AG09319 (cell line): ENCODE measurements at regions not wholly inside any gene's neighbourhood (a gene's known extent, or its start where the extent isn't known, plus 50 kb on each side); places are given as distances from the start of the nearest gene placed in this dataset.

Experiments used
- DNase-seq: peaks from one replicate; pipeline ENCODE4 v3.0.0-alpha.2; 2010; ENCODE audit warnings: low read depth; ENCODE audit errors: extremely low read depth
- TF ChIP-seq, protein P1 (sequence below): IDR thresholded peaks from 2 replicates; pipeline ENCODE4 v1.5.1; 2011; ENCODE audit warnings: low read depth, mild to moderate bottlenecking, inconsistent platforms, low read length, moderate library complexity

DNA sequence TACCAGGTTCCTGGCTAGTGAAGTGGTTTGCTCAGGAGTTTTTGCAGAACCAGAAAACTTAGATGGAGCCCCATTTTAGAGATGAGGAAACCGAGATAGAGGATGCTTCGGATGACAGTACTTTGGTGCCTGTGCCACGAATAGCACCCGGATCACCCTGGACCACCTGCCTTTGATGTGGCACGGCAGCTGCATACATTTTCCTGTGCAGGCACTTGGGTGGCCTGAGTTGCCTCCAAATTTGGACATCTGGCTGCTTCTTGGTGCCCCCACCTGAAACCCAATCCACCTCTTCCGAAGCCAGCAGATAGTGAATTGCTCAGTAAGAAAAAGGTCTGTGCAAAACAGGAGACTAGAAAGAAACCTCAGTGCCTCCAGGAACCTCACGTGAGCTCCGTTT lies 140.6 kb upstream of the ID2 start:
- DNase-seq: no peak
- TF ChIP-seq, protein P1, sequence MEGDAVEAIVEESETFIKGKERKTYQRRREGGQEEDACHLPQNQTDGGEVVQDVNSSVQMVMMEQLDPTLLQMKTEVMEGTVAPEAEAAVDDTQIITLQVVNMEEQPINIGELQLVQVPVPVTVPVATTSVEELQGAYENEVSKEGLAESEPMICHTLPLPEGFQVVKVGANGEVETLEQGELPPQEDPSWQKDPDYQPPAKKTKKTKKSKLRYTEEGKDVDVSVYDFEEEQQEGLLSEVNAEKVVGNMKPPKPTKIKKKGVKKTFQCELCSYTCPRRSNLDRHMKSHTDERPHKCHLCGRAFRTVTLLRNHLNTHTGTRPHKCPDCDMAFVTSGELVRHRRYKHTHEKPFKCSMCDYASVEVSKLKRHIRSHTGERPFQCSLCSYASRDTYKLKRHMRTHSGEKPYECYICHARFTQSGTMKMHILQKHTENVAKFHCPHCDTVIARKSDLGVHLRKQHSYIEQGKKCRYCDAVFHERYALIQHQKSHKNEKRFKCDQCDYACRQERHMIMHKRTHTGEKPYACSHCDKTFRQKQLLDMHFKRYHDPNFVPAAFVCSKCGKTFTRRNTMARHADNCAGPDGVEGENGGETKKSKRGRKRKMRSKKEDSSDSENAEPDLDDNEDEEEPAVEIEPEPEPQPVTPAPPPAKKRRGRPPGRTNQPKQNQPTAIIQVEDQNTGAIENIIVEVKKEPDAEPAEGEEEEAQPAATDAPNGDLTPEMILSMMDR: no peak

DNA sequence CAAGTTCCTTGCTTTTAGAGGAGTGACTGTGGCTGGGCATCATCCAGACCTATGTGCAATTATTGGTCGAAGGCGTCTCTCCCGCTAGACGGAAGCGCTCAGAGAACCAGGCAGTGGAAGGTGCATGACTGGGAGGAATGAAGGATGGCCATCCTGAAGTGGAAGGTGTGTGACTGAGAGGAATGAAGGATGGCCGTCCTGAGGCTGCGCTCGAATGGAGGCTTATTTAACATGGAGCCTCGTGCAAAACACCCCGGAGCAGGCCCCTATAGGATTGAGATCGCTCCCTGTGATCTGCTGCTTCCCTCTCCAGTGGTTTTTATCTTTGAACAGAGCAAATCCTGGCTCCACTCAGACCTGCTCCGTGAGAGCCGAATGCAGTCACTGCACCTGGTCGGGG lies 140.2 kb upstream of the ID2 start:
- DNase-seq: no peak
- TF ChIP-seq, protein P1: no peak

DNA sequence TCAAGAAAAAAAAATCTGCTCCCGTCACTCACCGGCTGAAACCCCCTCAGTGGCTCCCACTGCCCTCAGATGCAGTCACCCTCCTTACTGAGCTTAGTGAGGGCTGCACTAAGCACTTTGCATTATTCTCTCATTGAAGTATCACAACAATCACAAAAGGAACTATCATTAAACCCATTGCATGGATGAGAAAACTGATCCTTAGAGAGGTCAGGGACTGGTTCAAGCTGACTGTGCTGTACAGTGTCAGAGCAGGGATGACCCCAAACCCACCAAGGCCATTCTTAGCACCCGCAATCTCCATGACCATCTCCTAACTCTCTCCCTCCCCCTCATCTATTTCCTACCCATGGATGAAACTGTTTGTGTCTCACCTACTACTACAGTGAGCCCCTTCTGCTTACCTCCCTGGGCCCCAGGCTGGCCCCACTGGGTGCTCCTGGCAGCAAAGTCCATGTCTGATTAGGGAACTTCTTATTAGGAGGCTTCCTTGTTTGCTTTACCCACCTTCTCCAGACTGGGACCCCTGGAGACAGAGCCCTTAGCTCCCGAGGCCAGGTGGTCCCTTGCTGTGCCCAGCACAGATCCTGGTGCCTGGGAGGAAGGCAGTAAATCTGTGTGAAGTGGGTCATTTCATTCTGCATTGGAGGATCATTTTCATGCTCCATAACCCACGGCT lies 139.3 kb upstream of the ID2 start:
- TF ChIP-seq, protein P1: no peak
- DNase-seq: no peak

DNA sequence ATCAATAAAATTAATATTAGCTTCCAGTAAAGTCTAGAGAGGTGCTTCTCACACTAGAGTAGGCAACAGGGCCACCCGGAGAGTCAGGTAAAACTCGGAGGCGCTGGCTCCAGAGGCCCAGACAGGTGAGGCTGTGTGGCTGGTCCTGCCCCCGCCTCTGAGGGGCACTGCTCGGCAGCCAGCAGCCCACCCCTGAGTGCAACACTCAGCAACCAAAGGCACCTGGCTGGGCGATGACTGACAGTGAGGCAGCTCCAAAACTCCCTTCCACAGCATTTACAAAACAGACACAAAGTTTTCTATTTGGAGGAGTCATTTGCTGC lies 138.8 kb upstream of the ID2 start:
- no peak for DNase-seq
- TF ChIP-seq, protein P1: no peak

DNA sequence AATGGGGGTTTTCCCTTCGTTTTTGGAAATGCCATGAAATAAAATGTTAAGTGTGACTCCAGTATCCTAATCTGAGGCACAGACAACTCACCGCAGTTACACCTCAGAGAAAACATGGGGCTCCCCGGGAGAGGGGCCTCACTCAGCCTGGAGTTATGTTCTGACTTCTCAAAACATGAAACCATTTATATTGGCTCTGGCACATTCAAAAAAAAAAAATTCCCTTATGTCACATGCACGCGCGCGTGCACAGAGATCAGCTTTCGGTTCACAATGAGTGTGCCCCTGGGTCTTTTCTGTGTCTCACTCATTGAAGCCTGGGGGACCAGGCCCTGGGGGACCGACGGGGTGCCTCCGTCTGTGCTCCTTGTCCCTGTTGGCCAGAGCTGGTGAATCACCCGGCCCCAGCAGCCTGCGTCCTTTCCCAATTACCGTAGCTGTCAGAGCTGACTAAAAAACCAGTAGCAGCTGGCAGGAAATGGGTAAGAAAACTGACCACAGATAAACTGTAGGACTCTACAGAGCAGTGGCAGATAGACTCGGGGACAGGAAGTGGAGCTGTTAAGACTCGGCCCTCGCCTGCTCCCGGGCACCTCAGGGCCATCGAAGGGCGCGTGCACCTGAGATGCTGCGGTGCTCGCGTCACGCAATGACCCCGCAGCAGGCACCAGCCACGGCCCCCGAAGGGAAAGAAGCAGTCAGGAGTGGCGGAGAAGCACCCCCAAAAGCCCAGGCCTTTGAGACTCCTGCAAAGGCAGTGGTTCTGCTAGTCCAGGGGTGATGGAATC lies 138.3 kb upstream of the ID2 start:
- TF ChIP-seq, protein P1: no peak
- DNase-seq: peak; percentile 24

DNA sequence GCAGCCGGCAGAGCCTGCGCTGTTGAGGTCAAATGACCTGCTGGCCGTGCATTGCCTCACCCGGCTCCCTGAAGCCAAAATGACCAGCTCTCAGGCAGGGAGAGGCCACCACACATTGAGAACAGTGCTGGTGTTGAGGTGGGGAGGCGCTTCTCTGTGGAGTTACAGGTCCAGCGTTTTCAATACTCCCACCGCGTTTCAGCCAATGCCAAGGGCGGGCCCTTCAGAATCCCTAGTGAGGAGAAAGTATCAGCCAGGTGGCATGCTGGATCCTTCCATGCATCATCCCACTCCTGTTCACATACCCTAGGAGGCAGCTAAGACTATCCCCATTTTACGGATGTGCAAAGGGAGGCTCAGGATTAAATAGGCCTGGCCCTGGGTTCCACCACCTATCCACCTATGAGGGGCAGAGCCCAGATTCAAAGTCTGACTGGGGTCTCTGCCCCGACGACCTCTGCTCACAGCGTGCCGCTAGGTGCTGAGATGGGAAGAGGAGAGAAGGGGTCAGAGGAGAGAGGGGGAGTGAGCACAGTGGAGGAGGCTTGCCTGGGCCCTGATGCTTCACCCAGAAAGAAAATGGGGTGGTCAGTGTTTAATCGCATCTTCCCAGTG lies 137.6 kb upstream of the ID2 start:
- DNase-seq: no peak

More for the DNA sequence above, 137.6 kb upstream of the ID2 start:
- TF ChIP-seq, protein P1: no peak
